GM12878 (cell line): ENCODE measurements at regions not wholly inside any gene's neighbourhood (a gene's known extent, or its start where the extent isn't known, plus 50 kb on each side); places are given as distances from the start of the nearest gene placed in this dataset.

ENCODE experiments used
- ATAC-seq: fragments of 200-7000 bp; cut with Tn5 transposase; 3 replicates; pipeline ENCODE4 v1.9.1; 2020; ENCODE audit warnings: mild to moderate bottlenecking, moderate library complexity
- BruUV-seq: library from RNA; stranded (reverse); fragments of 400-500 nt; replicated peaks from 2 replicates; lab custom pipeline; 2021; lab: Mats Ljungman, UMichigan
- CTCF ChIA-PET: fragments of 300-600 bp; sonication (Branson Sonifier 250); formaldehyde crosslinking; extraction: SDS; loops from one replicate; lab custom pipeline; 2021; ENCODE audit warnings: inconsistent platforms; lab: Yijun Ruan, JAX
- POLR2A ChIA-PET: fragments of 350-600 bp; formaldehyde crosslinking; extraction: SDS; loops from one replicate; lab custom pipeline; 2021; ENCODE audit warnings: inconsistent platforms; lab: Charles Lee
- RAD21 ChIA-PET: fragments of 300-600 bp; sonication (Branson Sonifier 250); formaldehyde crosslinking; loops from one replicate; lab custom pipeline; 2023; ENCODE audit warnings: antibody characterized with exemption; ENCODE audit not compliant: unreplicated experiment; lab: Charles Lee
- SMC1A ChIA-PET: fragments of 300-600 bp; sonication (Branson Sonifier 250); formaldehyde crosslinking; loops from one replicate; lab custom pipeline; 2023; ENCODE audit not compliant: unreplicated experiment, uncharacterized antibody; lab: Charles Lee
- DNase-seq: peaks from one replicate; pipeline ENCODE4 v3.0.0-alpha.2; 2011; ENCODE audit warnings: low read depth, low spot score
- FAIRE-seq: peaks from 3 replicates; lab custom pipeline; 2011; peaks lifted over from hg19 to GRCh38; lab: Jason Lieb, UNC
- H2AFZ ChIP-seq: 2 replicates; pipeline ENCODE4 v1.6.0; 2011; ENCODE audit warnings: low read depth, low read length, control low read depth; ENCODE audit not compliant: control insufficient read depth
- H3K27ac ChIP-seq: 2 replicates; pipeline ENCODE4 v1.5.1; 2011; ENCODE audit warnings: control low read depth; ENCODE audit not compliant: control insufficient read depth, insufficient read depth
- H3K27me3 ChIP-seq, 2 experiments: replicated peaks in 1 of 2; 2 replicates each; pipeline versions ENCODE4 v1.6.0 to v1.6.1; 2011; ENCODE audit warnings: low read length in 1 of 2; ENCODE audit not compliant: control insufficient read depth in 2 of 2, insufficient read depth in 2 of 2
- H3K36me3 ChIP-seq, 2 experiments: 2 replicates each; pipeline ENCODE4 v1.5.1; 2011; ENCODE audit warnings: low read length in 1 of 2; ENCODE audit not compliant: control insufficient read depth in 2 of 2, insufficient read depth in 2 of 2
- H3K4me1 ChIP-seq: 2 replicates; pipeline ENCODE4 v1.6.1; 2011; ENCODE audit warnings: mild to moderate bottlenecking, low read length, moderate library complexity, mixed read lengths; ENCODE audit not compliant: control insufficient read depth, insufficient read depth
- H3K4me2 ChIP-seq: 2 replicates; pipeline ENCODE4 v1.6.0; 2011; ENCODE audit warnings: control low read depth; ENCODE audit not compliant: control insufficient read depth, insufficient read depth
- H3K4me3 ChIP-seq: fragments of 200-600 bp; sonication (generic); 2 replicates; pipeline ENCODE4 v1.5.1; 2016
- H3K79me2 ChIP-seq: 2 replicates; pipeline ENCODE4 v1.6.0; 2011; ENCODE audit warnings: low read length; ENCODE audit not compliant: control insufficient read depth, insufficient read depth
- H3K9ac ChIP-seq: 2 replicates; pipeline ENCODE4 v1.8.0; 2011; ENCODE audit warnings: low read length, control low read depth, mixed read lengths; ENCODE audit not compliant: control insufficient read depth, insufficient read depth
- H3K9me3 ChIP-seq: replicated peaks from 3 replicates; pipeline ENCODE4 v1.5.1; 2011; ENCODE audit warnings: mild to moderate bottlenecking, low read length; ENCODE audit not compliant: control insufficient read depth, insufficient read depth
- H4K20me1 ChIP-seq: 2 replicates; pipeline ENCODE4 v1.6.0; 2011; ENCODE audit not compliant: control insufficient read depth, insufficient read depth
- HCFC1 ChIP-seq: fragments of 150-350 bp; IDR thresholded peaks from 2 replicates; pipeline ENCODE4 v1.6.1; 2014; ENCODE audit warnings: low read length
- STAT1 ChIP-seq: fragments of 450-650 bp; conservative IDR thresholded peaks from 2 replicates; pipeline ENCODE4 v1.6.1; 2014; ENCODE audit warnings: antibody characterized with exemption, mild to moderate bottlenecking
- YBX1 ChIP-seq: fragments of 450-650 bp; IDR thresholded peaks from 2 replicates; pipeline ENCODE4 v1.6.1; 2016; ENCODE audit warnings: antibody characterized with exemption
- WGBS: methylation state at CpG from one replicate; pipeline ENCODE4 v1.1.6; 2016; ENCODE audit warnings: low lambda C conversion rate; ENCODE audit not compliant: insufficient replicate concordance, insufficient coverage; ENCODE audit errors: missing lambda C conversion rate; 5-methylcytosine and 5-hydroxymethylcytosine counted together
- in situ Hi-C: fragments of 300-500 bp; cut with MboI; formaldehyde crosslinking; loops from 9 replicates; pipeline ENCODE4 v1.14.3; 2018; ENCODE audit warnings: mixed read lengths
- intact Hi-C: fragments of 100-400 bp; cut with micrococcal nuclease; formaldehyde crosslinking; loops from one replicate; pipeline ENCODE4 v1.14.2; 2022; ENCODE audit not compliant: unreplicated experiment
- TF ChIP-seq, protein P1 (sequence below), 3 experiments: IDR thresholded peaks in 2 of 3; conservative IDR thresholded peaks in 1 of 3; 2 replicates each; pipeline ENCODE4 v1.5.1; 2011; ENCODE audit warnings: low read depth in 3 of 3, low read length in 3 of 3, mild to moderate bottlenecking in 3 of 3, control low read depth in 2 of 3, moderate library complexity in 2 of 3, inconsistent platforms in 1 of 3, mixed read lengths in 1 of 3; ENCODE audit not compliant: control insufficient read depth in 2 of 3, insufficient read depth in 1 of 3; ENCODE audit errors: extremely low read depth in 1 of 3

DNA sequence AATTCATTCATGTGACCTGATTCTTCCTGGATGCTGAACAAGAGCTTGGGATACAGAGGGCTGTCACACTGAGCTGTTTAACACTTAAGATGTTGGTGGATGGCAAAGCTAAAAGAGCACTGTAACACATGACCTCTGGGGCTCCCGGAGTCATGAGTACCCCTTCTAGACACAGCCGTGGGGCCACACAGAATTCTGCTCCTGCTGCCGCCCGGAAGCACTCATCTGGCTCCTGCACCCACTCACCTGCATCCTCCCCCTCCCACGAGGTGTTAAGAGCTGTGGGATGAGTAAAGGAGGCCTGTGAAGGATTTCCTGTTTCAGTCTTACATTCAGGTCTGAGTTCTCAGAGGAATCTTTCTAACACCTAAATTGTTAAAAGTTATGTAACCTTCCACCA lies 78.0 kb upstream of the SSTR1 start (continued):
- TF ChIP-seq, protein P1, sequence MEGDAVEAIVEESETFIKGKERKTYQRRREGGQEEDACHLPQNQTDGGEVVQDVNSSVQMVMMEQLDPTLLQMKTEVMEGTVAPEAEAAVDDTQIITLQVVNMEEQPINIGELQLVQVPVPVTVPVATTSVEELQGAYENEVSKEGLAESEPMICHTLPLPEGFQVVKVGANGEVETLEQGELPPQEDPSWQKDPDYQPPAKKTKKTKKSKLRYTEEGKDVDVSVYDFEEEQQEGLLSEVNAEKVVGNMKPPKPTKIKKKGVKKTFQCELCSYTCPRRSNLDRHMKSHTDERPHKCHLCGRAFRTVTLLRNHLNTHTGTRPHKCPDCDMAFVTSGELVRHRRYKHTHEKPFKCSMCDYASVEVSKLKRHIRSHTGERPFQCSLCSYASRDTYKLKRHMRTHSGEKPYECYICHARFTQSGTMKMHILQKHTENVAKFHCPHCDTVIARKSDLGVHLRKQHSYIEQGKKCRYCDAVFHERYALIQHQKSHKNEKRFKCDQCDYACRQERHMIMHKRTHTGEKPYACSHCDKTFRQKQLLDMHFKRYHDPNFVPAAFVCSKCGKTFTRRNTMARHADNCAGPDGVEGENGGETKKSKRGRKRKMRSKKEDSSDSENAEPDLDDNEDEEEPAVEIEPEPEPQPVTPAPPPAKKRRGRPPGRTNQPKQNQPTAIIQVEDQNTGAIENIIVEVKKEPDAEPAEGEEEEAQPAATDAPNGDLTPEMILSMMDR (IDR thresholded peaks at IDR 0.05 in 2 of 3, conservative IDR thresholded peaks at IDR 0.05 in 1 of 3; ENCODE audit: control insufficient read depth in 2 of 3, extremely low read depth in 1 of 3, insufficient read depth in 1 of 3, low read depth in 3 of 3, low read length in 3 of 3) = no peak
- no peak for TF ChIP-seq STAT1

DNA sequence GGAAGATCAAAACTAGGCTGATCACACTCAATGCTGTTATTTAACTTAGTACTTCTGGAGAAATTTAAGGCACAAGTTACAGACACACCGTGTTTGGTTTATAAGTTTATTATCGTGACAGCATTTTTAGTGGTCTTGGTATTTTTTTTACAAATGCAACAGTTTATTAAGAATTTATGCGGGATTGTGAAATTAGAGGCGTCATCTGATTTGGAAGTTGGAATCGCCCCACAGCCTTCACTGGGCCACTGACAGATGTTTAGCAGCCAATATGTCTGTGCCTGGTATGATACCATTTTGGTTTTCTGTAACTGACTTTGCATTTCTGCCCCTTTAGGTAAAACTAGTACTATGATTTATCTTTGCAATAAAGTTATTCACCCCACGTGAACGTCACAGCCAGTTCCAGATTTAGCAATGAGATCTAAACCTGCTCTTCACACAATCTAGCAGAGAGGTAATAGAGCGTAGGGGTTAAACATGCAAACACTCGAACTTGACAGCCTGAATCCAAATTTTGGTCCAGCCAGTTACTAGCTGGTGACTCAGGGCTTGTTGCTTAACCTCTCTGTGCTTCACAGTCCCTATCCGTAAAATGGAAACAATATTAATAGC lies 73.2 kb upstream of the SSTR1 start:
- H3K4me2 ChIP-seq = no peak overlapping the region
- no peaks in the 10 kb centered on the region for H3K9me3 ChIP-seq
- H3K27ac ChIP-seq = no peak overlapping the region
- FAIRE-seq = no peak
- TF ChIP-seq HCFC1 (no peak), YBX1 (no peak)
- no peak overlapping the region for H2AFZ ChIP-seq
- H3K4me1 ChIP-seq = no peaks in the 10 kb centered on the region
- intact Hi-C loops (no loop called here), in situ Hi-C loops (no loop called here)
- SMC1A ChIA-PET = no interaction called here
- BruUV-seq = no TSS peak
- H4K20me1 ChIP-seq = no peaks in the 10 kb centered on the region
- no peaks in the 10 kb centered on the region for H3K27me3 ChIP-seq
- H3K4me3 ChIP-seq = no peak overlapping the region
- DNase-seq = no peak
- no peak for ATAC-seq
- CTCF ChIA-PET = no interaction called here
- no peak overlapping the region for H3K9ac ChIP-seq
- RAD21 ChIA-PET = no interaction called here
- POLR2A ChIA-PET = no interaction called here
- WGBS = 29% methylated on average over 10 of the region's 10 CpGs
- no peaks in the 10 kb centered on the region for H3K36me3 ChIP-seq
- H3K79me2 ChIP-seq = no peaks in the 10 kb centered on the region
